GM12878 (cell line): ENCODE measurements at regions not wholly inside any gene's neighbourhood (a gene's known extent, or its start where the extent isn't known, plus 50 kb on each side); places are given as distances from the start of the nearest gene placed in this dataset.

Experiments
- ATAC-seq: fragments of 200-7000 bp; cut with Tn5 transposase; 3 replicates; pipeline ENCODE4 v1.9.1; 2020; ENCODE audit warnings: mild to moderate bottlenecking, moderate library complexity
- BruUV-seq: library from RNA; stranded (reverse); fragments of 400-500 nt; replicated peaks from 2 replicates; lab custom pipeline; 2021; lab: Mats Ljungman, UMichigan
- CTCF ChIA-PET: fragments of 300-600 bp; sonication (Branson Sonifier 250); formaldehyde crosslinking; extraction: SDS; loops from one replicate; lab custom pipeline; 2021; ENCODE audit warnings: inconsistent platforms; lab: Yijun Ruan, JAX
- POLR2A ChIA-PET: fragments of 350-600 bp; formaldehyde crosslinking; extraction: SDS; loops from one replicate; lab custom pipeline; 2021; ENCODE audit warnings: inconsistent platforms; lab: Charles Lee
- RAD21 ChIA-PET: fragments of 300-600 bp; sonication (Branson Sonifier 250); formaldehyde crosslinking; loops from one replicate; lab custom pipeline; 2023; ENCODE audit warnings: antibody characterized with exemption; ENCODE audit not compliant: unreplicated experiment; lab: Charles Lee
- SMC1A ChIA-PET: fragments of 300-600 bp; sonication (Branson Sonifier 250); formaldehyde crosslinking; loops from one replicate; lab custom pipeline; 2023; ENCODE audit not compliant: unreplicated experiment, uncharacterized antibody; lab: Charles Lee
- DNase-seq: peaks from one replicate; pipeline ENCODE4 v3.0.0-alpha.2; 2011; ENCODE audit warnings: low read depth, low spot score
- FAIRE-seq: peaks from 3 replicates; lab custom pipeline; 2011; peaks lifted over from hg19 to GRCh38; lab: Jason Lieb, UNC
- H2AFZ ChIP-seq: 2 replicates; pipeline ENCODE4 v1.6.0; 2011; ENCODE audit warnings: low read depth, low read length, control low read depth; ENCODE audit not compliant: control insufficient read depth
- H3K27ac ChIP-seq: 2 replicates; pipeline ENCODE4 v1.5.1; 2011; ENCODE audit warnings: control low read depth; ENCODE audit not compliant: control insufficient read depth, insufficient read depth
- H3K27me3 ChIP-seq, 2 experiments: replicated peaks in 1 of 2; 2 replicates each; pipeline versions ENCODE4 v1.6.0 to v1.6.1; 2011; ENCODE audit warnings: low read length in 1 of 2; ENCODE audit not compliant: control insufficient read depth in 2 of 2, insufficient read depth in 2 of 2
- H3K36me3 ChIP-seq, 2 experiments: 2 replicates each; pipeline ENCODE4 v1.5.1; 2011; ENCODE audit warnings: low read length in 1 of 2; ENCODE audit not compliant: control insufficient read depth in 2 of 2, insufficient read depth in 2 of 2
- H3K4me1 ChIP-seq: 2 replicates; pipeline ENCODE4 v1.6.1; 2011; ENCODE audit warnings: mild to moderate bottlenecking, low read length, moderate library complexity, mixed read lengths; ENCODE audit not compliant: control insufficient read depth, insufficient read depth
- H3K4me2 ChIP-seq: 2 replicates; pipeline ENCODE4 v1.6.0; 2011; ENCODE audit warnings: control low read depth; ENCODE audit not compliant: control insufficient read depth, insufficient read depth
- H3K4me3 ChIP-seq: fragments of 200-600 bp; sonication (generic); 2 replicates; pipeline ENCODE4 v1.5.1; 2016
- H3K79me2 ChIP-seq: 2 replicates; pipeline ENCODE4 v1.6.0; 2011; ENCODE audit warnings: low read length; ENCODE audit not compliant: control insufficient read depth, insufficient read depth
- H3K9ac ChIP-seq: 2 replicates; pipeline ENCODE4 v1.8.0; 2011; ENCODE audit warnings: low read length, control low read depth, mixed read lengths; ENCODE audit not compliant: control insufficient read depth, insufficient read depth
- H3K9me3 ChIP-seq: replicated peaks from 3 replicates; pipeline ENCODE4 v1.5.1; 2011; ENCODE audit warnings: mild to moderate bottlenecking, low read length; ENCODE audit not compliant: control insufficient read depth, insufficient read depth
- H4K20me1 ChIP-seq: 2 replicates; pipeline ENCODE4 v1.6.0; 2011; ENCODE audit not compliant: control insufficient read depth, insufficient read depth
- BRCA1 ChIP-seq: IDR thresholded peaks from 2 replicates; pipeline ENCODE4 v1.6.1; 2011; ENCODE audit warnings: low read depth, low read length, improper control_type of control experiment
- E2F8 ChIP-seq: fragments of 450-650 bp; IDR thresholded peaks from 2 replicates; pipeline ENCODE4 v1.6.1; 2018; ENCODE audit warnings: mild to moderate bottlenecking, low read depth, moderate library complexity; ENCODE audit not compliant: partially characterized antibody
- E4F1 ChIP-seq: fragments of 450-650 bp; IDR thresholded peaks from 2 replicates; pipeline ENCODE4 v1.6.1; 2018; ENCODE audit warnings: borderline replicate concordance, mild to moderate bottlenecking; ENCODE audit not compliant: partially characterized antibody
- GATAD2B ChIP-seq: fragments of 450-650 bp; conservative IDR thresholded peaks from 2 replicates; pipeline ENCODE4 v1.6.1; 2017; ENCODE audit warnings: low read depth, mild to moderate bottlenecking, moderate library complexity
- HDAC2 ChIP-seq: fragments of 200-600 bp; sonication (generic); IDR thresholded peaks from 2 replicates; pipeline ENCODE4 v1.6.1; 2017
- KDM1A ChIP-seq: fragments of 200-600 bp; sonication (generic); IDR thresholded peaks from 2 replicates; pipeline ENCODE4 v1.6.1; 2016; ENCODE audit warnings: borderline replicate concordance
- MEF2B ChIP-seq: fragments of 450-650 bp; IDR thresholded peaks from 2 replicates; pipeline ENCODE4 v1.6.1; 2018; ENCODE audit warnings: mild to moderate bottlenecking, moderate library complexity; ENCODE audit not compliant: partially characterized antibody, poor library complexity, severe bottlenecking
- POLR2AphosphoS2 ChIP-seq: IDR thresholded peaks from 2 replicates; pipeline ENCODE4 v1.6.1; 2011; ENCODE audit warnings: low read depth, mild to moderate bottlenecking, low read length, improper control_type of control experiment, moderate library complexity
- REST ChIP-seq: IDR thresholded peaks from 2 replicates; pipeline ENCODE4 v1.6.1; 2012; ENCODE audit warnings: mild to moderate bottlenecking, low read depth, low read length
- RFX5 ChIP-seq: IDR thresholded peaks from 2 replicates; pipeline ENCODE4 v1.6.1; 2011; ENCODE audit warnings: low read depth, low read length, improper control_type of control experiment
- TAF1 ChIP-seq: IDR thresholded peaks from 2 replicates; pipeline ENCODE4 v1.6.1; 2011; ENCODE audit warnings: mild to moderate bottlenecking, low read depth, low read length, borderline replicate concordance
- TARDBP ChIP-seq: IDR thresholded peaks from 2 replicates; pipeline ENCODE4 v1.6.1; 2016; ENCODE audit warnings: borderline replicate concordance
- ZNF384 ChIP-seq: IDR thresholded peaks from 2 replicates; pipeline ENCODE4 v1.6.1; 2012; ENCODE audit warnings: low read depth, mild to moderate bottlenecking, low read length, improper control_type of control experiment, borderline replicate concordance
- WGBS: methylation state at CpG from one replicate; pipeline ENCODE4 v1.1.6; 2016; ENCODE audit warnings: low lambda C conversion rate; ENCODE audit not compliant: insufficient replicate concordance, insufficient coverage; ENCODE audit errors: missing lambda C conversion rate; 5-methylcytosine and 5-hydroxymethylcytosine counted together
- in situ Hi-C: fragments of 300-500 bp; cut with MboI; formaldehyde crosslinking; loops from 9 replicates; pipeline ENCODE4 v1.14.3; 2018; ENCODE audit warnings: mixed read lengths
- intact Hi-C: fragments of 100-400 bp; cut with micrococcal nuclease; formaldehyde crosslinking; loops from one replicate; pipeline ENCODE4 v1.14.2; 2022; ENCODE audit not compliant: unreplicated experiment

- TF ChIP-seq E2F8: no peak
Measured at GRCh38 chr5:105397749-105398148, 1835.2 kb upstream of the NUDT12 start (continued).

GRCh38 chr5:105392710-105393149, 1830.1 kb upstream of the NUDT12 start:
- H3K79me2 ChIP-seq: no peaks in the 10 kb centered on the region

More at GRCh38 chr5:105392710-105393149, 1830.1 kb upstream of the NUDT12 start:
- Histone ChIP-seq H3K27ac (no peak overlapping the region), H4K20me1 (no peaks in the 10 kb centered on the region), H3K4me2 (no peak overlapping the region), H3K9me3 (no peaks in the 10 kb centered on the region), H3K9ac (no peak overlapping the region), H3K27me3 (no peaks in the 10 kb centered on the region), H3K4me1 (no peaks in the 10 kb centered on the region), H3K36me3 (no peaks in the 10 kb centered on the region)
- DNase-seq (no peak), FAIRE-seq (no peak), ATAC-seq (no peak; the same call in 2 of the 3 replicates)
- intact Hi-C loops: no loop called here
- CTCF ChIA-PET: no interaction called here
- SMC1A ChIA-PET: no interaction called here
- TF ChIP-seq TARDBP (no peak), BRCA1 (no peak), RFX5 (no peak), KDM1A (no peak), POLR2AphosphoS2 (no peak), HDAC2 (no peak), MEF2B (no peak), REST (no peak), TAF1 (no peak), ZNF384 (no peak), E4F1 (no peak), GATAD2B (no peak)
- TF ChIP-seq, all 136 proteins: peak for 0
- H2AFZ ChIP-seq: no peak overlapping the region
- in situ Hi-C loops: no loop called here
- BruUV-seq: no TSS peak
- H3K4me3 ChIP-seq: no peak overlapping the region
- POLR2A ChIA-PET: no interaction called here
- WGBS: 50% methylated on average over 18 of the region's 18 CpGs
- RAD21 ChIA-PET: no interaction called here
